ENCODE measurements at regions not wholly inside any gene's neighbourhood (a gene's known extent, or its start where the extent isn't known, plus 50 kb on each side); places are given as distances from the start of the nearest gene placed in this dataset.

DNA sequence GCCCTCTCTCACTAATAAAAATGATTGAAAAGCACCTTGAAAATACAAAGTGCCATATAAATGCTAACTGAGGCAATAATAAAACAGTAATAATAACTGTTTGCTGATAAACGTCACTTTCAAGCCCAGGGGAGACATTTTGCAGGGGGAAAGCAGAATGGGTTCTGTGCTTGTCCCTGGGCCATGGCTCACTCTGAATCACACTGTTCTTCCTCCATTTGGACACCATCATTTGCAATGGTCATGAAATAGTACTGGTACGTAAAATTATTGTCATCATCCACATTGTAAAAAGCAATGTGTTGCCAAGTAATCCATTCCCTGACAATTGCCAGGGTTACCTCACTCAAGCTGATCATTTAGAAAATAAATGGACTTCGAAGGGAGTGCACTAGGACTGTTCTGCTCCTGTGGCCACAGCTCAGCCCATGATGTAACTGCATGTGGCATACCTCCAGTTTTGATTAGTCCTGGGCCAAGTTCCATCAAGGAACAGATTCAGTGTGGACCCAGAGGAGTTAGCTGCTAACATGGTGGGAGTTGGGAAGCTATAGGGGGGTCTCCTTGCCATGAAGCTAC lies 508.8 kb upstream of the CELF4 start:
- no peak for DNase-seq

GRCh38 chr18:38067821-38068220 lies 502.2 kb upstream of the CELF4 start:
- DNase-seq: no peak

- DNase-seq: no peak
Measured at GRCh38 chr18:38067086-38067485, 501.5 kb upstream of the CELF4 start.

- DNase-seq: no peak
Measured at GRCh38 chr18:38052879-38053590, 487.4 kb upstream of the CELF4 start.

GRCh38 chr18:38047820-38048219 lies 482.2 kb upstream of the CELF4 start:
- DNase-seq: no peak

DNA sequence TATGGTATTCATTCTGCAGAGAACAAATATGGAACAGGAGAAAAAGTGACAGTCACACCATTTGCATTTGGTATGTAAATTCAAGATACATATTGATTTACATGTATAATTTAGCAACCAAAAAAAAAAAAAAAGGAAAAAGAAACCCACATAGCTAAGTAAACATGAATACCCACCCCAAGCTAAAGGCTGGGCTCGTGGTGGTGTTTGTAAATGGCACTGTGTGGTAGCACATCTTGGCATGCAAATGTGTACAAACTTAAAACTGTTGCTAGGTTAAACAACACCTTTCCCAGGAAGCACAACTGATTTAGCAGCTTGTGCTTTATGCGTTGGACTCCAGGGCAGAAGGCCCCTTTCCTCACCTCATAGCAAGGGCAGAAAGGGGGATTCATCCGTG lies 481.1 kb upstream of the CELF4 start:
- no peak for DNase-seq

DNA sequence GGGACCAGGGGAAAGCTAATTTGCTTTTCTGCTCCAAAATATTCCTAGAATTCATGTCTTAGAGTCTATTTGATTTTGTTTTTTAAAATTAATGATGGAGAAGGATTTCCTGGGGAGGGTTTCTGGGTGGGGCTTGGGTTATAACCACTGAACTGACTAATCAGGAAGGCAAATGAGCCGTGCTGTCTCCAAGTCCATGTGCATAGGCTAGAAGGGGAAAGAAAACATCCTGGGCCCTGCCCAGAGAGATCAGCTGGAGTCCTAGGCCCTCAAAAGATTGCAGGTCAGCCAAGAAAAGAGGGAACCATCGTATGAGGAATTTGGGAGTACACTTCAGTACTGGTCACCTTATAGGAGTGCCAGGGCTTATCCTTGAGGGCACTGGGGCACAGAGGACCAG lies 480.2 kb upstream of the CELF4 start:
- DNase-seq: no peak

DNA sequence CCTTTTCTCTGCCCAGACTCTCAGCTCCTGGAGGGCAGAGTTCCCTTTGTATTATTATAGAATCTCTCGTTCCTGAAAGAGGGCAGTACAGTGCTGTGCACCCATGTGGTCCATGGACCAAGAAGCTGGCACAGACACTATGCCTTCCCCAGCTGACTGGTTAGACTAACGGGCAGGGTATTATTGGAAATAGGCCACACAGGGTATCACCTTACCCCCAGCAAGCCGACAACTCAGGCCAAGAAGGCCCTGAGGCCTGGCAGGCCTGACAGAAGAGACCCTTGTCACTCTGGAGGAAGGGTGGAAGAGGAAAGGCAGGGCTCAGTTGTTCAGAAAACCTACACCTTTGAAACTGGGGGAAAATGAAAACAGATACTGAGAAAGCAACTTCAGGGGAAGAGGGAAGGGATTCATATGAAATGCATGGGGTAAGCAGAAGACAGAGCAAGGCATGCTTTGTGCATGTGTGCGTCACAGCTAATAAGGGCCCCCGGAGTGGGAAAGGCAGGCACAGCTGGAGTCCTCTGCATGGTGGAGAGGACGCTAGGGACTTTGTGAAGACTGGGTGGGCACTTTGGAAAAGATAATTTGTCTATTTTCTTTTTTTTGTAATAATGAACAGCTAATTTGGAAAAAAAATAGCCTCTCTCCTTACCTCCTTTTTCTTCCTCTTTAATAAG lies 476.8 kb upstream of the CELF4 start:
- DNase-seq: no peak

- DNase-seq: no peak
Measured at GRCh38 chr18:38038242-38038641, 472.6 kb upstream of the CELF4 start.

DNA sequence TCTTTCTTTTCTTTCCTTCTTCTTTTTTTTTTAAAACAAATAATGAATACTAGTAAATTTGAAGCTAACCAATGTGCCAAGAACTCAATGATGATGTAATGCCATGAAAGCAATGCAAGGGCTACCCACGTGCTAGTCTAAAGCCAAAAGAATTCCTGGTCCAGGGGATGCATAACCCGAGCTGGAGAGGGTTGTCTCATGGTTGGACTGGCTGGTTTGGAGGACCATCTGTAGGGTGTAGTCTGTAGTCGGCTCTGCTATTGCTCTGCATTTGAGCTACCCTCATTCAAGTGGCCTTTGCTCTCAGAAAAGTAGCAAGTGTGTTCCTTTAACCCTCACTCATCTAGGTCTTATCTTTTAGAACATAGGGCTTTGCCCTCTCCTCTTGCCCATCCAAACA lies 469.6 kb upstream of the CELF4 start:
- no peak for DNase-seq

- DNase-seq: no peak
Measured at GRCh38 chr18:38033282-38033681, 467.7 kb upstream of the CELF4 start.

GRCh38 chr18:38032516-38032915 lies 466.9 kb upstream of the CELF4 start:
- DNase-seq: no peak

GRCh38 chr18:38028946-38029345 lies 463.3 kb upstream of the CELF4 start:
- DNase-seq: no peak

DNA sequence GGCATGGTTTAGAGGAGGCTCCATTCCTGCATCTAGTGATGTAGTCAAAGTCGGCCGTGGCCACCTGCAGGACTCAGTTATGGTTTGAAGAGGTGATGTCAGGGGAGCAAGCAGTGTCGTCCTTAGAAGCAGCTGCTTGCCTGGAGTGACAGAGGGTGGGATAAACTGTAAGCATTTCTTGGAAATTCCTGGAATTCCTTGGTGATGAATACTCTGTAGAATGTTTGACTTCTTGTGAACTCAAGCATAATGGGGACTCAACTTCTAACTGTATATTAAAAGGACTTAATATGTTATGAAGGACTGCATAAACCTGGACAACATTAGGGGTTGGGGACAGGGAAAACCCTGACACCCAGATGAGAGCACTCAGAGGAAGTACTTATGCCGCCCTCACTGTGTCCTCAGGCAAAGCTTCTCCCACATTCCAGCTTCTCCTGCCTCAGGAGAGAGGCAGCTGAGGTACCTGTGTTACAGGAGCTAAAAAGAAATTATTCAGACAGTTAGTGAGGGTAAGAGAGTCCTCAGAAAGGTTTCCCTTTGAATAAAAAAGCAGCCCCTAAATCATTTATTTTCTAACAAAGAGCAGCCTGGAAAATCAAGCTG lies 459.9 kb upstream of the CELF4 start:
- no peak for DNase-seq

- DNase-seq: no peak
Measured at GRCh38 chr18:38023871-38024270, 458.3 kb upstream of the CELF4 start.

DNA sequence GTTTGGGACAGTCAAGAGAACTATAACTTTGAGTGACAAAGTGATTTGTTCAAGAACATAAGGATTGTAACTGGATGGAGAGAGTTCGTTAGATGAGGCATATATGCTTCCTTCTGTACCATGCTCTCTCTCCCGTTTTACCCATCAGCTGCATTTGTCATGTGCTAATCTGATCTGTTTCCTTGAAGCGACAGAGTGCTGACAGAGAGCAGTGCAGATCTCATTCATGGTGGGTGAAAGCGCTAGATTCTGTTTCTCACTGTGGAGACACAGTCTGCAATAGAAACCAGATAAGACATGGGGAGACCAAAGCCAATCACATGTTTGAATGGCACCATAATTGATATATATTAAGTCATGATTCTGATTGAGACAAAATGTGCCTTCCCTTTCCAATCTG lies 456.6 kb upstream of the CELF4 start:
- DNase-seq: no peak

DNA sequence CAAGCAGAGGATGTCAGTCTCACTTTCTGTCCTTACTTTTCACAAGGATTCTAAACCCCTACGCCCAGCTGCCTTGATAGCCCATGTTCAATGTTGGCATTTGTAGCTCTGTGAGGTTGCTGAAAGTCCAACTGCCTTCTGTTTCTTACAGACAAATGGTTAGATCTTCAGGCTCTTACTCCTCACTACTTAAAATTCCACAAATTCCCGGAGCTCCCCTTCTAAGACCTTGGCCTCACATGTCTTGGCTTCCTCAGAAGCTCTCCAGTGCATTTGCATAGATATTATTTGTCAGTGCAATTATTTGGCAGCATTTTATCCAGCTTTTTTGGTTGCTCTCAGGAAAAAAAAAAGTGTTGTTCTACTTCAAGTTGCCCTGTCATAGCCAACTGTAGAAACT lies 453.7 kb upstream of the CELF4 start:
- DNase-seq: no peak

GRCh38 chr18:38010971-38011857 lies 445.6 kb upstream of the CELF4 start:
- DNase-seq: no peak

DNA sequence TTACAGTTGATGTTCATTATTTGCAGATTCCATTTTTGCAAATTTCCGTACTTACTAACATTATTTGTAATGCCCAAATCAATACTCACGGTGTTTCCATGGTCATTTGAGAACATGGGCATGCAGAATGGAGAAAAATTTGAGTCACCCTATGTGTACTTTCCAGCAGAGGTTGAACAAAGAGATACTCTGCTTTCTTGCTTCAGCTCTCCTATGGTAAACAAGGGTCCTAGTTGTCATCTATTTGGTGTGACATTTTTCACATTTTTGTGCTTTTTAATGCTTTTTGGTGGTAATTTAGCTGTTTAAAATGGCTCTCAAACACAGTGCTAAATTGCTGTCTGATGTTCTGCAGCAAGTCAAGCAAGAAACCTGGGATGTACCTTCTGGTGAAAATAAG lies 444.4 kb upstream of the CELF4 start:
- DNase-seq: no peak

GRCh38 chr18:38009320-38009719 lies 443.7 kb upstream of the CELF4 start:
- DNase-seq: no peak

GRCh38 chr18:38007676-38008330 lies 442.2 kb upstream of the CELF4 start:
- DNase-seq: no peak

DNA sequence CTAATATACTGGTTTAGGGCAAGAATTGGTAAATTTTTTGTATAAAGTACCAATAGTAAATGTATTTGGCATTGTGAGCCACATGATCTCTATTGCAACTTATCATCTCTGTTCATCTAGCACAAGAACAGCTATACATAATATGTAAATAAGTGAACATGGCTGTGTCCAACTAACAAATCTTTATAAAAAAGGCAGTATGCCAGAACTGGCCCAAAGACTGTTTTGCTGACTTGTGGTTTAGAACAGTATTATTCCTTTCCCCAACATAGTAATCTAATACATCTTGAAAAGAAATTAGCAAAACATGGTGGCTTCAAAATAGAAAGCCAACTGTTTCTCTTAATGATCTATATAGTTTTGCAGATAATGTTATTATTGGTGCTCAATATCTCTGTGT lies 441.4 kb upstream of the CELF4 start:
- no peak for DNase-seq

DNA sequence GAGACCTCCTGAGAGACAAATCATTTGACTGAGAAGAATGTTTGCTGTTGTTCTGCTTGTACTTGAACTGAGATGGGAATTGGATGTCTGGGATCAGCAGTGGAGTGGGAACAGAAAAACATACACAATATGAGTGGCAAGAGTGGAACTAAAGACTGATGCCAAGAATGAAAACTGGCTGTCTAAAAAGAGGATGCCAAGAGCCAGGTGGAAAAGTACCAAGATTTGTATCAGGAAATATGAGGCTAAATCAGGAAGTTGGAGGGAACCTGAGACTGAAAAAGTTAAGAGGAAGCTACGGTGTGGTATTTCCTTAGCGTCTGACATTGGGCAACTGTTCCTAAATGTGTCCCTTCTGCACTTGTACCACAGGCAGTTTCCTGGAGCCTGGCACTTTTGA lies 440.9 kb upstream of the CELF4 start:
- DNase-seq: no peak
